SK-N-MC (cell line): ENCODE measurements at regions not wholly inside any gene's neighbourhood (a gene's known extent, or its start where the extent isn't known, plus 50 kb on each side); places are given as distances from the start of the nearest gene placed in this dataset.

Experiments used
- EZH2 ChIP-seq: fragments of 200-600 bp; sonication (generic); IDR thresholded peaks from one replicate; pipeline ENCODE4 v1.6.1; 2017; ENCODE audit warnings: antibody characterized with exemption
- POLR2AphosphoS5 ChIP-seq: IDR thresholded peaks from 2 replicates; pipeline ENCODE4 v1.6.1; 2012; ENCODE audit warnings: mild to moderate bottlenecking, low read depth, low read length, borderline replicate concordance

DNA sequence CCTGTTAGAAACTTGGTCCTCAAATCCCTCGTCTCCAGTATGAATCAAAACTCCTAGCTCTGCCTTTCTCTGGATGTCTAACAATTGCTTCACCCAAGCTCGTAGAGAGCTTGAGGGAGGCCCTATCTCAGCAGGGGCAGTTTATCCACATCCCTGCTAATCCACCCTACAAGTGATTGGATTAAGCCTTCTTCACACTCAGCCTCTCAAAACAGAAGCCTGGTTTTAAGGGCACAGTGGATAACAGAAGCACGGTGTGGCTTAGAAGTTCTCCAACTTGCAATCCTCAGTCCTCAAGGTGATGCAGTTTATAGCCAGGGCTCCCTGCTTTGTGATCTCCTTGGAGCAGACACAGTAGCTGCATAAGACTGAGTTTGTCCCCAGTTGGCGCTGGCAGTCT lies 383.9 kb downstream of the KIF16B start:
- TF ChIP-seq POLR2AphosphoS5 (no peak), EZH2 (no peak)
